Activated CD4-positive, alpha-beta T cell treated with anti-CD3 and anti-CD28 coated beads for 24 hours (primary cell): ENCODE measurements at regions not wholly inside any gene's neighbourhood (a gene's known extent, or its start where the extent isn't known, plus 50 kb on each side); places are given as distances from the start of the nearest gene placed in this dataset.

ENCODE experiments used
- DNase-seq, 2 donors: peaks; one replicate each; pipeline ENCODE4 v3.0.0-alpha.2; 2020; ENCODE audit warnings: low read depth in 2 of 2

DNA sequence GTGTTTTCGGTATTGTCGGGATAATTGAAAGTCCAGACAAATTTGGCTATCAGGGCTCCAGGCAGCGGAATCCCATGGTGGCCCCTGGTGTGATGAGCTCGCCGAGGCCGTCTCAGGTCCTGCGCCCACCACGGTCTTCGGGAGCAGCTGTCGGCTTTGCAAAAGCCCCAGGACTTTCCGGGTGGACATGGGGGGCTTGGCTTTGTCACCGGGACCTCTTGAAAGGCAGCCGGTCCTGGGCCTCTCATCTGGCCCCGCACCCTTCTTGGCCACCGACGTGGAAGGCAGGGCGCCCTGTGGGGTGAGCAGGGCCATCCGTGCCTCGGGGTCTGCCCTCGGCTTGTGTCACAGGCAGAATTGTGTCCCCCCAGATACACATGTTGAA lies 87.1 kb upstream of the ACTRT2 start:
- DNase-seq = no peak

DNA sequence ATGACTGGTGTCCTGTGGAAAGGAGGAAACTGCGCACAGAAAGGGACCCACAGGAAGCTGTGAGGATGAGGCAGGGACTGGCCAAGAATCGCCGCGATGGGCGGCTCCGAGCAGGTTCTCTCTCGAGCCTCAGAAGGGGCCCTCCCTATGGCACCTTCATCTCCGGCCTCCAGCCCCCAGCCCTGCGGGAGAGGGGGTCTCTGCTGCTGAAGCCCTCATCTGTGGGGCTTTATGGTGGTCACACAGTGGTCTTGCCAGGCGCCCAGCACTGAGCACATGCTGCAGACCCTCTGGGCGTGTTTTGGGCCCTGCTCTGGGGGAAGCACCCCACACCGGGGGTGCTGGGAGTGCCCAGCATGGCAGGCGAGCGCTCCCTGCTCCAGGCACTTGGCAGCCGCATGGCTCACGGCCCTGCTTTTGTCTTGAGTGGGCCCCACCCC lies 86.6 kb upstream of the ACTRT2 start:
- no peak for DNase-seq

DNA sequence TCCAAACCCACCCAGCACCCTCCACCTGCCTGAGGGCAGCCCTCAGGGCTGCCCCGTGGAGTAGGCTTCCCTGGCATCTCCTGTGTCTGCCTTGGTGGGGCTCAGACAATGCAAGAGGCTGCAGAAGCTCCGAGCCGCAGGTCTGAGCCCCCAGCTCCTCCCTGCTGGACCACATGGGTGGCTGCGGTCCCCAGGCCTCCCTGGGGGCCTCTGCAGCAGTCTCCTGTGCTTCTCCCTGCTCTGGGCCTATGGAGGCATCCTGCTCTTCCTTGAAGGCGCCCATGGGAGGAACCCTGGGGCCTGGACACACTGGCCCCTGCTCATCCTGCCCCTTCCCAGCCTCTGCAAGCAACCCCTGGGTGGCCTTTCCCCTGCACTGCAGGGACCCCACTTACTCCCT lies 86.1 kb upstream of the ACTRT2 start:
- DNase-seq = no peak

DNA sequence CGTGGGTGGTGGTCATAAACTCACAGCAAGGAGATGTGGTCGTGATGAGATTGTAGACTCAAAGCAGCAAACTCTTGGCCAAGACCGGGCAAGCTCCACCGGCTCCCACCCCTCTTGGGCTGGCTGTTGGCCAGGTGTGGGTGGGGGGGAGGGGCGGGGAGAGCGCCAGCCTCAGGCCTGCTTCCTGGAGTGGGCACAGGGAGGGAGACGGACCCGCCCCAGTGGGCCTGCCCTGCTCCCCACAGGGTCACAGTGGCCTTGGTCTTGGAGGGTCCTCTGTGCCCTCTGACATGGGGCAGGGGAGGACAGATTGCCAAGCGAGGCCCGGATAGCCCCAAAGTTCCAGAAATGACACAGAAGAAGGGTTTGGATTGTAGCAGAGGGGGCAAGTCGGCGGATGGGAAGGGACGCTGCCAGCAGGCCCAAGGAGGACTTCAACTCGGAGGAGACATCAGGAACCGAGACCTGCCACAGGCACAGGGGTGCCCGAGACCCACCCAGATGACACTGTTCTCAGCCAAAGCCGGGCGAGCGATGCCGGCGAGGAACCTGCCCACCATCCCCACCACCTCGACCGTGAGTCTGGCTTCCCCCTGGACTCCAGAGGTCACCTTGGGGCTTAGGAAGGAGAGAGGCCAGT lies 85.4 kb upstream of the ACTRT2 start:
- DNase-seq = no peak

DNA sequence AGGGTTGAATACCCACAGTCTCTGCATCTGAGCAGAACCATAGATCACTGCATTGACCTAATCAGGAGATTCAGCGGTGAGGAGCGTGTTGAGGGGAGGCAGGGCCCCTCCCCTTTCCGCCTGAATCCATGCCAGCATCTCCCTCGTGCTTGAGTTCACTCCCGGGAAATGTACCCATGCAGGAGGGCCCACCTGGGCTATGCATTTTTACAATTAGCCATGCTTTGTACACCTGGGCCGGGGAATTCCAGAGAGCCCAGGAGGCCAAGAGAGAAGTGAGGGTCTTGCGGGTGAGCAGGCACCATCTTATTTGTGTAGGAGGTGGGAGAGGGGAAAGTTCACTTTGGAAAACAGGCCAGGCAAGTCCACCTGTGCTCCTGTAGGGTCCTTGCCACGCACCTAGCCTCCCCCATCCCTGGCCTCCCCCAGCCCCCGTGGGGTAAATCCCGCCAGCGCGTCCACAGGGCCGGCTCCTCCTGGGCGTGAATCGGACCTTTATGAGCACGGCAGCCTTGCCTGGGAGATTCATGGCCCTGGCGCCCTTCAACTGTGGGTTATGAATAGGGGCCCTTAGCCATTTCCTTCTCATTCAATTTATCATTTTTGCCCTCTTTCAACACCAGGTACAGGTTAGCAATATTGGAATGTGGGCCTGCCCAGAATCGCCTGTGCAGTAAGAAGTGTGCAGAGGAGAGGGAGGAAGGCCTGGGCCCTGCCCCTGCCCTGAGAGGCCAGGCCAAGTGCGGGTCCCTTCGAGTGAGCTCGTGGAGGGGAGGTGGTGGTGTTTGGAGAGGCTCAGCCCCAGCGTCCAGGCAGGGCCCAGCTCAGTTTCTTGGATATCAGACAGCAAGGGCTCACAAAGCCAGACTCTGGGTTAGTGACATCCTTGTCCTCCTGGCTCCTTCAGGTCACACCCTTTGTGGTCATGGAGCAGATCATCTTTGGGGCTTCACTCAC lies 84.4 kb upstream of the ACTRT2 start:
- DNase-seq = no peak

DNA sequence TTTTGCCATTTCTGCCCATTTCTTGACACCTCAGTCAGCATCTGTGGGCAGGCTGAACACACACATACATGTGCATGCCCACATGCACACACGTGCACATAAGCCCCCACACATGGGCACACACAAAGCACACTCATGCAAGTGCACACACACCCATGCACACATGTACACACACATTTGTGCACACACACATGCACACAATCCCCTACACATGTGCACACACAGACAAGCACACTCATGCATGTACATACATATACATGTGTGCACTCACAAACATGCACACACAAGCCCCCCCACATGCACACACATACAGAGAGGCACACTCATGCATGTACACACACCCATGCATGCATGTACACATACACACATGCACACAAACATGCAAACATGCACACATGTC lies 83.5 kb upstream of the ACTRT2 start:
- no peak for DNase-seq

DNA sequence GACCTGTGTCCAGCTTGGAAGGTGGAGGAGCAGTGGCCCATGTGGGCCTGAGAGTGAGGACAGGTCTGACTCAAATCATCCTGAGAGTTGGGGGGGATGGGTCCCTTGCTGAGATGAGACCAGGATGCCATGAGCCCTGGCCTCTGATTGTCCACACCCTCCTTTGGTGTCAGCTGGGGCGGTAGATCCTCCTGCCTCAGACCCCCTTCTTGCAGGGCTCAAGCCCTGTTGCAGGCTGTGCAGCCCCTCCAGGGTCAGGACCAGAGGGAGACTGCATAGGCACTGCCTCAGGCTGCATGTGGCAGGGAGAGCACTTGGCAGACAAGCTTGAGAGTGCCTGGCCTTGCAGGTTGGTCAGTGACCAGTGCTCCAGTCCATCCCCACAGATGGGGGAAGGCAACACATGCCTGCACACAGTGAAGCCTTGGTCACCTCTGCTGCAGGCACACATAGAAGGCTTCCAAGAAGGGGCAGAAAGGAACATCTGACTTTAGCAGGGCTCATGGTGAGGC lies 82.2 kb upstream of the ACTRT2 start:
- no peak for DNase-seq

DNA sequence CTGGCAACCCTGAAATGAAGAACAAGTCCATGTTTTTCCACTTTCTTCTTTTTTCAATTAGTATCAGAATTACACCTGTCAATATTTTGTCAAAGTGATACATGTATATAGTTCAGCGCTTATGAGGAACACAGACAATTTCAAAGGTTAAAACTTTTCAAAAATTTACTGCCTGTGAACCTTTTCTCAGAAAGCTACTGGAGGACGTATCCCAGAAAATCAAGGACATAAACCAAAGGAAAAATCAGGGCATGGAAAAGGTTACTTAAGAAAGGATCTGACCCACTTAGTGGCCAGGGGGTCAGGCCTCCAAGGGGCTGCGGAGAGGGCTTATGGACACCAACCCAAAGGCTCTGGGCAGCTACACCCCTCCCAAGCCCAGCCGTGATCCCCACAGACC lies 81.1 kb upstream of the ACTRT2 start:
- DNase-seq = no peak

DNA sequence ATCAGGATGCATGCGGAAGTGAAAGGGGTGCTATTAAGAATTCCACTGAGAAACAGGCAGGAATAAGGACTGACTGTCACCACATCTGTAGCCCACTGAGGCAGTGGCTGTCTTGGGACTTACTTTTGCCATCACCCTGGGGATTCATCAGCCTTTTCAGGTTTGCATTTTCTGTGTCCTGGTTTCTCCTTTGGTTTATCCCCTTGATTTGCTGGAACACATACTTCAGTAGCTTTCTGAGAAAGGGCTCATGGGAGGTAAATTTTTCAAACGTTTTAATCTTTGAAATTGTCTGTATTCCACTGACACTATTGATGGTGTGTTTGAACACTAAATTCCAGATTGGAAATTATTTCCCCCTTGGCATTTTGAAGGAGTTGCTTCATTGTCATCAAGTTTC lies 80.2 kb upstream of the ACTRT2 start:
- no peak for DNase-seq

DNA sequence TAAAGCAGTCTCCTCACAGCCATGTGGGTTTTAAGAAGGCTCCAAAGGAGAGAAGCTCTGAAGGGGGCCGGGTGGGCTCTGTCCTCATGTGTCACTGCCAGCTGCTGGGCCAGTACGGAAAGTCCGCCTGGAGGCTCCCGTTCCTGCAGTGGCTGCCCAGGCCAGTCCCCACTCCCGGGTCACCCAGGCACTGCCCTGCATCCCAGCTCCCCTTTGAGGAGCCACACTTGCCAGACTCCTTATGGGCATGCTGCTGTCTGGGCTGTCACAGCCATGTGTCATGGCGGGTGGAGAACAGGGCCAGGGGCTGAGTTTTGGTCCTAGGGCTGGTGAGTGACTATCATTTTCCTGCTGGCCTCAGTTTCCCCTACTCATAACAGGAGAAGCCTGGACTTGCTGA lies 79.4 kb upstream of the ACTRT2 start:
- DNase-seq = no peak

DNA sequence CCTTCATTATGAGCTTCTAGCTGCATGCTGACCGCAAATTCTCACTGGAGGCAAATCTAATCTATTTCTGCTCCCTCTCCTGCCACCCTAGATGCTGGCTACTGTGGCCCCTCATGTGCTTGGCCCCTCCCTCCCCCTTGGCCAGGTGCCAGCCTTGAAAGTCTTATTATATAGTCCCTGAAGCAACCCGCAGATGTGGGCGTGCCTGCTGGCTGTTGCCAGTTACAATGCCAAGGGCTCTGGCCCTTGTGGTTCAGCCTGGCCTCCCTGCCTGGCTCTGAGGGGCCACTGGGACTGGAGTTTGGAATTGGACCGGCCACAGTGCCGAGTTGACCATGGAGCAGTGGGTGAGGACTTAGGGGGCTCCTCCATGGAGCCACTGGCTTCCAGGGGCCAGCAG lies 78.9 kb upstream of the ACTRT2 start:
- no peak for DNase-seq

DNA sequence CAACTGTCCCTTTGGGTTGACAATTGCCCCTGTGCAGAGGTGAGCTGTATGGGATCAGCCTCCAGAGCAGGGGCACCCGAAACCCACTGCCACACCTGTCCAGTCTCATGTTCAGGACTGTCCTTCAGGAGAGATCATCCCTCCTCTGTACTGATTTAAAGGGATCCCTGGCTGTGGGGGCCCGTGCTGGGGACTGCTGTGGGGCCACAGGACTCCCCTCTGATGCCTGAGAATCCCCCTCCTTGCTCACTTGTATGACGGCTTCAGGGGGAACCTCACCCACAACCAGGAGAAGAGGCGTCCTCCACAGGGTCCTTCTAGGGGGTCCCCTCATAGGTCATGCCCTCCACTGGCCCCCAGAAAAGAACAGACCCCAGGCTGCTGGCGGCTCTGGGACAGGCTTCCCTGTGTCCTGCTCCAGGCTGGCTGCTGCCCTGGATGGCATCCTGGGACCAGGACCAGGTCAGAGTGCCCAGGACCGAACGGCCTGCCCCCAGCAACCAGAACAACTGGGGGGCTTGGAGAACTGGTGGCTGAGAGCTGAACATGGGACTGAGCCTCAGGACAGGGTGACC lies 77.5 kb upstream of the ACTRT2 start:
- DNase-seq = no peak

DNA sequence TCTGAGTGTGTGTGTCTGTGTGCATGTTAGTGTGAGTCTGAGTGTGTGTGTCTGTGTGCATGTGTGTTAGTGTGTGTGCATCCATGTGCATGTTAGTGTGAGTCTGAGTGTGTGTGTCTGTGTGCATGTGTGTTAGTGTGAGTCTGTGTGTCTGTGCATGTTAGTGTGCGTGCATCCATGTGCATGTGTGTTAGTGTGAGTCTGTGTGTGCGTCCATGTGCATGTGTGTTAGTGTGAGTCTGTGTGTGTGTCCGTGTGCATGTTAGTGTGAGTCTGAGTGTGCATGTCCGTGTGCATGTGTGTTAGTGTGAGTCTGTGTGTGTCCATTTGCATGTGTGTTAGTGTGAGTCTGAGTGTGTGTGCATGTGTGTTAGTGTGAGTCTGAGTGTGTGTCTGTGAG lies 76.6 kb upstream of the ACTRT2 start:
- no peak for DNase-seq

DNA sequence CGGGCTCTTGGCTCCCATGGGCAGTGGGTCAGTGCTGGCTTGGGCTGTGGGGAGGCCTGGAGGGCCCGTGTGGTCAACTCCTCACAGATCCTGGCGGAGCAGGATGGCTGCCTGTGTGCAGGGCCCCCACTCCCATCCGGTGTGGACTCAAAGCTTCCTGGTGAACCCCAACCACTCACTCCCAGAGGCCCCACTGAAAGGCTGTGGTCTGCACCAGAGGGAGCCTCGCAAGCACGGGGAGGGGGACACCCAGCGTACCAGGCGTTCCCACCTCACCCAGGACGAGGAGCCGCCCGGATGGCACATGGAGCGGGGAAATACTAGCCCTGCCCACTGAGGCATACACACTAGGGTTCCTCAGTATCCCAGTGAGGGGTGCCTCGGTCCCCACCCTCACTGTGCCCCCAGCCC lies 75.4 kb upstream of the ACTRT2 start:
- DNase-seq = no peak

DNA sequence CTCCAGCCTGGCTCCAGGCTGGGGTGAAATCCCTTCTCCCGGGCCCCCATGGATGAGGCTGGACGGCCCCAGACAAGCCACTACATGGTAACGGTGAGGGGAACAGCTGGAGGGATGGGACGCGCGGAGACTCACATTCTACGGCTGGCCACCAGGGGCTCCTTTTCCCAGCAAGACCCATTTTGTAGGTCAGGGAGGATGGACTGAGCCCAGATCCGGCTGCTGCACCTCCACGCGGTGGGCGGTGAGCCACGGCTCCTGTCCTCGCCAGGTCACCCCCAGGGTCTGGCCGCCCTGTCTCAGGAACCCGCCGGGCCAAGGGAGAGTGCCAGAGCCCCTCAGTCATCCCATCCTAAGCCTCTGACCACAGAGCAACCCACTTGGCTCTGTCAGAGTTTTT lies 75.0 kb upstream of the ACTRT2 start:
- no peak for DNase-seq

DNA sequence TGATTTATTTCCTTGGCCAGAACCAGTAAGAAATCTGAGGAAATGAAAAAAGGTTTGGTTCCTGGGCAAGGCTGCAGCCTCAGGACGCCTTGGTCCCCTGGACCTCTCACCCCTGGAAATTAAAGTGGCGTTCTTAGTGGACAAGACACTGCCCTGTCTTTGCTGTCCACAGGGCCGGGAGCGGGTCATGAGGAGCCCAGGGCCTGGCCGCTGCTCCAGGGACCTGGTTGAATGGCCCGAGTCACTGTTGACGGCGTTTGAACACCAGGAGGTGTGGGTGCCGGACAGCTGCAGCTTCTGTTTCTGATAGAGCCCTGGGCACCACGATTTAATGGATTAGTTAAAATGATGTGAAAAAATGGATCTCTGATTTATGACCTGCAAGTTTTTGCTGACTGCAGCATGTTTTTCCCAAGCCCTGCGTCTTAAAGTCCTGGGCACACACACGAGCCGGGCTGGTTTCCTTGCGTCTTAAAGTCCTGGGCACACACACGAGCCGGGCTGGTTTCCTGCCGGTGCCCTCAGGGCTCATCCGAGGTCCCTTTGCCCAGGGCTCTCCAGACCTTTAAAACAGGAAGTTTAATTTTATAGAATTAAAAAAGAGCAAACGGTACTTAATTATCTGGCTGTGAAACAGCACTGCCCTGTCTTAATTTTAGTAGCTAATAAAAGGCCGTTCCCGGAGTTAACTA lies 74.1 kb upstream of the ACTRT2 start:
- DNase-seq = no peak

DNA sequence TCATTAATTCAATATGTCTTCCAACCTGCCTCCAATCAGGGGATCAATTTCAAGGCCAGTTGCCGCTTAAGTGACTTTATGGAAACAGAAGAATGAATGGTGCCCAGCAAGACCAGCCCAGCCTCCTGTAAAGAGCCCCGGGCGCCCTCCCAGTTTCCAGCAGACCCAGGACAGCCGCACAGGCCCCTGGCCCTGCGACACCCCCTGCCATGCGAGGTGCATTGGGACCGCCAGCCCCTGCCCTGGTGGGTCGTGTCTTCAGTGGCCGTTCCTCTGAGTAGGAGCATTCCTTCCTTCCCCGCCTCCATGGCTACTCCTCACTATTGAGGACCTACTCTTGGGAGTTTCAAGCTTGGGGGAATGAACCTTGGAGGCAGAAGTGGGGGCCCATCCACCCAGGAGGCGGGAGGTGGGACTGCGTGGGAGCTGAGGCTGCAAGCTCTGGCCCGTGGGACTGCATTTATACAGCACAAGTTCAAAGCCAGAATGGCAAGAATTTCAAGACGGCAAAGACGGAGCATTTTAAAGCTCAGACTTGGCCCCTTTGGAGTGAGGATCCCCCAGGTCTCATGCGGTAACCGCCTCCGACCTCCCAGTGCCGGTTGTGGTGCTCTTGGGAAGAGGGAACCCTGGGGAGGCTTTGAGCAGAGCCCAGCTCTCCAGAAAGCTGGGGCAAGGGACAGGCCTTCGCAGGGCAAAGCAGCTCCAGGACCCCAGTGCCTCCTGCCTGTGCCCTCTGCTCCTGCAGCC lies 73.1 kb upstream of the ACTRT2 start:
- no peak for DNase-seq

DNA sequence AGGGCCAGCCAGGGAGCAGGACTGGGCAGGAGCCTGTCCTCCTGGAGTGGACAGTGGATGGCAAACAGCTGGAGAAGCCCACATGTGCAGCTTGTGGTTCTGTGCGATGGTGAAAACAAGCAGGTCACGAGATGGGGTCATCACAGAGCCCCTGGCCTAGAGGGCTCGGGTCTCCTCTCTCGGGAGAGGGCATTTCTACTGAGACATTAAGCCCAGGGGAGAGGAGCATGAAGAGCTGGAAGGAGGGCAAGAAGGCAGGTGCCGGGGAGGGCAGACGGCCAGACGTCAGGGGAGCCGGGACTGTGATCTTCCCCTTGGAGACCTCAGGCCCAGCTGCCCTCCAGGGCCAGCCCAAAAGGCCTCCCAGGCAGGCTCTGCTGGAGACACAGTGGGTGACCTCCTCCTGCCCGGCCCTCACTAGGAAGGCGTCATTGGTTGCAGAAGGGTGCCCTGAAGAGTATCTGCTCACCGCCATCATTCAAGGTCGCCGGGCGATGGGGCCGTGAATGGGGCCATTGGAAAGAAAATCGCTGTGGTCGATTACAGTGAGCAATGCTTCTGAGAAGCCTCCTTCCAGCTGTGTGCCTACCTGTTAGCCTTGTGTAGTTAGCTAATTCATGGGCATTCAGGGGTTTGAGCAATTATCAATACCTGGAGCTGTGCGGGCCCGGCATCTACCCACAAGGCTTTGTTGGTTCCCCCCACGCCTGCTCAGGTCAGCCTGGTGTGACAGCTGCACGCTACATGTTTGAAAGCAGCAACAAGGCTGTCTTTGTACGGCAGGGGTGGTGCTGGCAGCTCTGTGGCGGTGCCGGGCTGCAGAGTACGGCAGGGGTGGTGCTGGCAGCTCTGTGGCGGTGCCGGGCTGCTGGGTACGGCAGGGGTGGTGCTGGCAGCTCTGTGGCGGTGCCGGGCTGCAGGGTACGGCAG lies 72.3 kb upstream of the ACTRT2 start:
- no peak for DNase-seq

DNA sequence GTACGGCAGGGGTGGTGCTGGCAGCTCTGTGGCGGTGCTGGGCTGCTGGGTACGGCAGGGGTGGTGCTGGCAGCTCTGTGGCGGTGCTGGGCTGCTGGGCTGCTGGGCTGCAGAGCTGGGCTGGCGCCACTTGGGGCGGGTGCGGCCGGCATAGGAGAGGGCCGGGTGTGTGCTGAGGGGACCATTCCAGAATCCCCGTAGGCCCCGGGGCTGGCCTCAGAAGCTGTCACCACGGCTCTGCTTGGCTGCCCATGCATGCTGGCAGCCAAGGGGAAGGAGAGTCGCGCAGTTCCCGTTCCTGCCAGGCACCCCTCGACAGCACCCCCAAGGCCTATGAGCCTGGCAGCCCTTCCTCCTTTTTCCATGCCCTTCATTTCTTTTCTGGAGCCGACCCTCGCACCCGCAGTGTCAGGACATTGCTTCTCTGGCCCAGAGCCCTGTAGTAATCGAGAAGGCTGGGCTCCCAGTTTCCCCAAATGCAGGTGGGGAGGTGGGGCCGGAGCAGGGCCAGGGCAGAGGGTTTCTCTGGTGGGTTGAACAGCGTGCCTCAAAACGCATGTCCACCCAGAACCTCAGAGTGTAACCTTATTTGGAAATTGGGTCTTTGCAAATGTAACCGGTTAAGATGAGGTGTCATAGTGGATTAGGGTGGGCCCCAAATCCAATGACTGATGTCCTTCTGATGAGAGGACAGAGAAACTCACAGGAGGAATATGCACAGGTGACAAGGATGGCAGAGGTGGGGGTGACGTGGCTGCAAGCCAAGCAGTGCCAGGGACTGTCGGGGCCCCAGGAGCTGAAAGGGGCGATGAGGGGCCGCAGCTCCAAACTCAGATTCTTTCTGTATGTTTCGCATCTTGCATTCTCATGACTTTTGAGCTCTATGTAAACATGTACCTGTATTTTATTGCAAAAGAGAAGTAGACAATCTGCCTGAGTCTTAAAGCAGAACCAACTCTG lies 71.0 kb upstream of the ACTRT2 start:
- DNase-seq = no peak
